Activated T-cell treated with anti-CD3 and anti-CD28 coated beads for 24 hours (primary cell): ENCODE measurements at regions not wholly inside any gene's neighbourhood (a gene's known extent, or its start where the extent isn't known, plus 50 kb on each side); places are given as distances from the start of the nearest gene placed in this dataset.

ENCODE experiments used
- DNase-seq: peaks from one replicate; pipeline ENCODE4 v3.0.0-alpha.2; 2020; ENCODE audit warnings: low read depth

- DNase-seq, result no peak
These were observed 67.5 kb downstream of the TMX1 start for GRCh38 chr14:51307551-51307950.

GRCh38 chr14:51308866-51309265 is 68.8 kb downstream of the TMX1 start:
- DNase-seq, result no peak

GRCh38 chr14:51310505-51310944 is 70.5 kb downstream of the TMX1 start:
- no peak for DNase-seq

- DNase-seq, result no peak
These were observed 74.4 kb downstream of the TMX1 start for GRCh38 chr14:51314321-51315015.

GRCh38 chr14:51317373-51317772 is 77.3 kb downstream of the TMX1 start:
- DNase-seq, result no peak

GRCh38 chr14:51318813-51319597 is 79.0 kb downstream of the TMX1 start:
- DNase-seq, result no peak

- DNase-seq, result no peak
These were observed 81.0 kb downstream of the TMX1 start for GRCh38 chr14:51321036-51321435.

- no peak for DNase-seq
These were observed 83.4 kb downstream of the TMX1 start for GRCh38 chr14:51323492-51323891.

GRCh38 chr14:51327376-51327775 is 87.3 kb downstream of the TMX1 start:
- DNase-seq, result no peak

- peak; percentile 28 for DNase-seq
These were observed 88.2 kb downstream of the TMX1 start for GRCh38 chr14:51328064-51328771.

GRCh38 chr14:51328772-51329353 is 88.8 kb downstream of the TMX1 start:
- DNase-seq, result no peak

GRCh38 chr14:51331486-51332367 is 91.7 kb downstream of the TMX1 start:
- DNase-seq, result no peak

- no peak for DNase-seq
These were observed 93.3 kb downstream of the TMX1 start for GRCh38 chr14:51333299-51333698.

- no peak for DNase-seq
These were observed 94.0 kb downstream of the TMX1 start for GRCh38 chr14:51333901-51334521.

- DNase-seq, result no peak
These were observed 94.5 kb downstream of the TMX1 start for GRCh38 chr14:51334566-51334965.

- DNase-seq, result no peak
These were observed 95.5 kb downstream of the TMX1 start for GRCh38 chr14:51335531-51335930.

GRCh38 chr14:51335961-51336723 is 96.1 kb downstream of the TMX1 start:
- no peak for DNase-seq

GRCh38 chr14:51336734-51337133 is 96.7 kb downstream of the TMX1 start:
- no peak for DNase-seq

- no peak for DNase-seq
These were observed 97.5 kb downstream of the TMX1 start for GRCh38 chr14:51337520-51337919.

- DNase-seq, result no peak
These were observed 101.3 kb downstream of the TMX1 start for GRCh38 chr14:51341338-51341737.
